ENCODE measurements at regions not wholly inside any gene's neighbourhood (a gene's known extent, or its start where the extent isn't known, plus 50 kb on each side); places are given as distances from the start of the nearest gene placed in this dataset.

GRCh38 chr1:199639453-199639852, 388.1 kb upstream of the NR5A2 start:
- WGBS, 2 donors, result 63 to 77% methylated on average over 1 of the region's 1 CpG
- intact Hi-C loops (cut with DNase I), result no loop called here
- no peaks in the 10 kb centered on the region for H3K4me1 ChIP-seq
- ATAC-seq (no peak), DNase-seq (no peak)
- no peak overlapping the region for H3K4me3 ChIP-seq
- no peaks in the 10 kb centered on the region for H3K36me3 ChIP-seq (replicated peaks in 1 of 2; ENCODE audit: insufficient read depth in 1 of 2, low read depth in 2 of 2)
- no peaks in the 10 kb centered on the region for H3K27me3 ChIP-seq
- no peaks in the 10 kb centered on the region for H3K9me3 ChIP-seq
- no peak overlapping the region for H3K27ac ChIP-seq
- no peak for TF ChIP-seq CTCF (IDR thresholded peaks at IDR 0.05)

- no peaks in the 10 kb centered on the region for H3K27me3 ChIP-seq
- no peak overlapping the region for H3K4me3 ChIP-seq
- DNase-seq, result no peak
- WGBS, 2 donors, result 83 to 90% methylated on average over 3 of the region's 3 CpGs
- ATAC-seq, result no peak
- no peak overlapping the region for H3K27ac ChIP-seq
- no peaks in the 10 kb centered on the region for H3K4me1 ChIP-seq
- H3K36me3 ChIP-seq (replicated peaks in 1 of 2; ENCODE audit: insufficient read depth in 1 of 2, low read depth in 2 of 2), result no peaks in the 10 kb centered on the region
- no peak for TF ChIP-seq CTCF (IDR thresholded peaks at IDR 0.05)
- no peak for TF ChIP-seq POLR2A (IDR thresholded peaks at IDR 0.05)
- no peaks in the 10 kb centered on the region for H3K9me3 ChIP-seq
- intact Hi-C loops (cut with DNase I), result no loop called here
Measured at GRCh38 chr1:199641531-199641930, 386.0 kb upstream of the NR5A2 start.

- Histone ChIP-seq H3K27me3 (no peaks in the 10 kb centered on the region), H3K4me1 (no peaks in the 10 kb centered on the region), H3K27ac (no peak overlapping the region), H3K4me3 (no peak overlapping the region), H3K36me3 (replicated peaks in 1 of 2; ENCODE audit: insufficient read depth in 1 of 2, low read depth in 2 of 2) (no peaks in the 10 kb centered on the region), H3K9me3 (no peaks in the 10 kb centered on the region)
- intact Hi-C loops (cut with DNase I), result no loop called here
- DNase-seq (no peak), ATAC-seq (no peak)
- WGBS, 2 donors, result 23 to 32% methylated on average over 1 of the region's 1 CpG
- no peak for TF ChIP-seq POLR2A (IDR thresholded peaks at IDR 0.05)
- no peak for TF ChIP-seq CTCF (IDR thresholded peaks at IDR 0.05)
Measured at GRCh38 chr1:199644912-199645311, 382.6 kb upstream of the NR5A2 start.

GRCh38 chr1:199646761-199647160, 380.7 kb upstream of the NR5A2 start:
- H3K27ac ChIP-seq, result no peak overlapping the region
- DNase-seq (peak in 3 of 4 donors; percentile 16 to 41 (median 17)), ATAC-seq (peak; percentile 21)
- H3K27me3 ChIP-seq, result no peaks in the 10 kb centered on the region
- intact Hi-C loops (cut with DNase I), result no loop called here
- 24 to 35% methylated on average over 2 of the region's 2 CpGs for WGBS, 2 donors
- no peaks in the 10 kb centered on the region for H3K4me1 ChIP-seq
- no peak overlapping the region for H3K4me3 ChIP-seq
- H3K9me3 ChIP-seq, result no peaks in the 10 kb centered on the region
- H3K36me3 ChIP-seq (replicated peaks in 1 of 2; ENCODE audit: insufficient read depth in 1 of 2, low read depth in 2 of 2), result no peaks in the 10 kb centered on the region
- no peak for TF ChIP-seq CTCF (IDR thresholded peaks at IDR 0.05)
- no peak for TF ChIP-seq POLR2A (IDR thresholded peaks at IDR 0.05)

- Histone ChIP-seq H3K27me3 (no peaks in the 10 kb centered on the region), H3K4me1 (no peaks in the 10 kb centered on the region), H3K36me3 (replicated peaks in 1 of 2; ENCODE audit: insufficient read depth in 1 of 2, low read depth in 2 of 2) (no peaks in the 10 kb centered on the region), H3K4me3 (no peak overlapping the region), H3K9me3 (no peaks in the 10 kb centered on the region), H3K27ac (no peak overlapping the region)
- DNase-seq (no peak), ATAC-seq (no peak)
- WGBS, 2 donors, result 73 to 78% methylated on average over 3 of the region's 3 CpGs
- intact Hi-C loops (cut with DNase I), result no loop called here
- TF ChIP-seq POLR2A (IDR thresholded peaks at IDR 0.05) (no peak), CTCF (IDR thresholded peaks at IDR 0.05) (no peak)
Measured at GRCh38 chr1:199657449-199657848, 370.1 kb upstream of the NR5A2 start.
